Astrocyte (in vitro differentiated cells and primary cell): ENCODE measurements at regions not wholly inside any gene's neighbourhood (a gene's known extent, or its start where the extent isn't known, plus 50 kb on each side); places are given as distances from the start of the nearest gene placed in this dataset.

ENCODE experiments used
- EZH2 ChIP-seq: IDR thresholded peaks from 2 replicates; pipeline ENCODE4 v1.6.1; 2012; ENCODE audit warnings: mild to moderate bottlenecking, low read length, inconsistent platforms; ENCODE audit not compliant: insufficient read depth
- TF ChIP-seq, protein P1 (sequence below): IDR thresholded peaks from 2 replicates; pipeline ENCODE4 v1.5.1; 2011; ENCODE audit warnings: low read depth, mild to moderate bottlenecking, inconsistent platforms, low read length, moderate library complexity; ENCODE audit not compliant: insufficient read depth

DNA sequence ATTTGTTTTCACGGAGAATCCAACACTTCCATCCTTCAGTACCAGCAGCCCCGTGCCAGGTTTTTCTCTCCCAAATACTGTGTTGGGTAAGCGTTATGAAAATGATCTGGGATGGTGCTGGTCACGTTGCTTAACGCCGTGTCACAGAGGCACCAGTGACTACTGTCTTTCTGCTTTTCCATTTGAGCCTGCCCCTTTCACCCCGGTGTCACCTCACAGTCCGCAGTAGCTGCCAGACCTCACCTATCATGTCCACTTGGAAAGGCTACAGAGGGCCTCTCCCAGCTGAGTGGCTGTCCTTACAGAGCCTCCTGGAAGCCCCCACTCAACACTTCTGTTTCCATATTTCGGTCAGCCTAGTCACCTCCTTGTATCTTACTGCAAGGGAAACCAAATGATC, 176.5 kb upstream of the ARID1B start:
- TF ChIP-seq, protein P1, sequence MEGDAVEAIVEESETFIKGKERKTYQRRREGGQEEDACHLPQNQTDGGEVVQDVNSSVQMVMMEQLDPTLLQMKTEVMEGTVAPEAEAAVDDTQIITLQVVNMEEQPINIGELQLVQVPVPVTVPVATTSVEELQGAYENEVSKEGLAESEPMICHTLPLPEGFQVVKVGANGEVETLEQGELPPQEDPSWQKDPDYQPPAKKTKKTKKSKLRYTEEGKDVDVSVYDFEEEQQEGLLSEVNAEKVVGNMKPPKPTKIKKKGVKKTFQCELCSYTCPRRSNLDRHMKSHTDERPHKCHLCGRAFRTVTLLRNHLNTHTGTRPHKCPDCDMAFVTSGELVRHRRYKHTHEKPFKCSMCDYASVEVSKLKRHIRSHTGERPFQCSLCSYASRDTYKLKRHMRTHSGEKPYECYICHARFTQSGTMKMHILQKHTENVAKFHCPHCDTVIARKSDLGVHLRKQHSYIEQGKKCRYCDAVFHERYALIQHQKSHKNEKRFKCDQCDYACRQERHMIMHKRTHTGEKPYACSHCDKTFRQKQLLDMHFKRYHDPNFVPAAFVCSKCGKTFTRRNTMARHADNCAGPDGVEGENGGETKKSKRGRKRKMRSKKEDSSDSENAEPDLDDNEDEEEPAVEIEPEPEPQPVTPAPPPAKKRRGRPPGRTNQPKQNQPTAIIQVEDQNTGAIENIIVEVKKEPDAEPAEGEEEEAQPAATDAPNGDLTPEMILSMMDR: no peak
- TF ChIP-seq EZH2: no peak
